ENCODE measurements at regions not wholly inside any gene's neighbourhood (a gene's known extent, or its start where the extent isn't known, plus 50 kb on each side); places are given as distances from the start of the nearest gene placed in this dataset.

GRCh38 chr1:68633141-68633919 lies 136.4 kb upstream of the DEPDC1 start (continued):
- TF ChIP-seq, protein P1, sequence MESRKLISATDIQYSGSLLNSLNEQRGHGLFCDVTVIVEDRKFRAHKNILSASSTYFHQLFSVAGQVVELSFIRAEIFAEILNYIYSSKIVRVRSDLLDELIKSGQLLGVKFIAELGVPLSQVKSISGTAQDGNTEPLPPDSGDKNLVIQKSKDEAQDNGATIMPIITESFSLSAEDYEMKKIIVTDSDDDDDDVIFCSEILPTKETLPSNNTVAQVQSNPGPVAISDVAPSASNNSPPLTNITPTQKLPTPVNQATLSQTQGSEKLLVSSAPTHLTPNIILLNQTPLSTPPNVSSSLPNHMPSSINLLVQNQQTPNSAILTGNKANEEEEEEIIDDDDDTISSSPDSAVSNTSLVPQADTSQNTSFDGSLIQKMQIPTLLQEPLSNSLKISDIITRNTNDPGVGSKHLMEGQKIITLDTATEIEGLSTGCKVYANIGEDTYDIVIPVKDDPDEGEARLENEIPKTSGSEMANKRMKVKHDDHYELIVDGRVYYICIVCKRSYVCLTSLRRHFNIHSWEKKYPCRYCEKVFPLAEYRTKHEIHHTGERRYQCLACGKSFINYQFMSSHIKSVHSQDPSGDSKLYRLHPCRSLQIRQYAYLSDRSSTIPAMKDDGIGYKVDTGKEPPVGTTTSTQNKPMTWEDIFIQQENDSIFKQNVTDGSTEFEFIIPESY (IDR thresholded peaks at IDR 0.05), result no peak

DNA sequence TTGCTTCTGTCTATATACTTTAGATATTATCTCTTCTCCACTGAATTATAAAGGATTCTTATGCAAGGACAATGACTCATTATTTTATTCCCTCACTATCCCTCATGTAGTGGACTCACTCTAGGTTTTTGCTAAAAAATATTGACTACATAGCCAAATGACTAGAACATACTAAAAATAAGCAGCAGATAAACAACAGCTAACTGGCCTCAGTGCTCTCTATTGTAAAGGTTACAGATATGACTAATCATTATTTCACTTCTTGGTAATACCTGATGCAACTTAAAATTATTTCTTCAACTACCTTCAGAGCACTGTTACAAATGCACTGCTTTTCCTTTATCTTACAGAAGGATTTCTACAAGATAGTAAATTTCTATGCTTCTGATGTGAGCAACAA lies 147.6 kb upstream of the DEPDC1 start:
- no peak for DNase-seq (ENCODE audit: low spot score)
- no peaks in the 10 kb centered on the region for H3K4me1 ChIP-seq (ENCODE audit: control insufficient read depth in 4 of 4, insufficient read depth in 4 of 4, low read length in 3 of 4)
- no peak overlapping the region for H3K27ac ChIP-seq (ENCODE audit: low read depth in 1 of 2, low read length in 2 of 2)
- no peaks in the 10 kb centered on the region for H3K9me3 ChIP-seq (ENCODE audit: control insufficient read depth in 4 of 4, low read length in 3 of 4)
- H3K9ac ChIP-seq (ENCODE audit: low read depth in 1 of 2, low read length in 2 of 2), result no peak overlapping the region
- no peak overlapping the region for H3K4me3 ChIP-seq (ENCODE audit: low read depth in 1 of 3, low read length in 3 of 3)
- H3K27me3 ChIP-seq (ENCODE audit: control insufficient read depth in 4 of 4, insufficient read depth in 4 of 4, low read length in 3 of 4), result peaks cover 0 to 3% (median 0%) of the 10 kb centered on the region in 4 donors
- TF ChIP-seq, protein P1 (IDR thresholded peaks at IDR 0.05), result no peak
- TF ChIP-seq TAF1 (conservative IDR thresholded peaks at IDR 0.05) (no peak), SP1 (IDR thresholded peaks at IDR 0.05) (no peak), ATF3 (IDR thresholded peaks at IDR 0.05) (no peak), GABPA (IDR thresholded peaks at IDR 0.05 in 1 of 2, conservative IDR thresholded peaks at IDR 0.05 in 1 of 2) (no peak), EGR1 (IDR thresholded peaks at IDR 0.05; ENCODE audit: low read depth in 2 of 2) (no peak), FOXA2 (IDR thresholded peaks at IDR 0.05) (no peak), HNF4G (IDR thresholded peaks at IDR 0.05) (no peak), YY1 (IDR thresholded peaks at IDR 0.05) (no peak), MAX (IDR thresholded peaks at IDR 0.05) (no peak)
- TF ChIP-seq, protein P2, sequence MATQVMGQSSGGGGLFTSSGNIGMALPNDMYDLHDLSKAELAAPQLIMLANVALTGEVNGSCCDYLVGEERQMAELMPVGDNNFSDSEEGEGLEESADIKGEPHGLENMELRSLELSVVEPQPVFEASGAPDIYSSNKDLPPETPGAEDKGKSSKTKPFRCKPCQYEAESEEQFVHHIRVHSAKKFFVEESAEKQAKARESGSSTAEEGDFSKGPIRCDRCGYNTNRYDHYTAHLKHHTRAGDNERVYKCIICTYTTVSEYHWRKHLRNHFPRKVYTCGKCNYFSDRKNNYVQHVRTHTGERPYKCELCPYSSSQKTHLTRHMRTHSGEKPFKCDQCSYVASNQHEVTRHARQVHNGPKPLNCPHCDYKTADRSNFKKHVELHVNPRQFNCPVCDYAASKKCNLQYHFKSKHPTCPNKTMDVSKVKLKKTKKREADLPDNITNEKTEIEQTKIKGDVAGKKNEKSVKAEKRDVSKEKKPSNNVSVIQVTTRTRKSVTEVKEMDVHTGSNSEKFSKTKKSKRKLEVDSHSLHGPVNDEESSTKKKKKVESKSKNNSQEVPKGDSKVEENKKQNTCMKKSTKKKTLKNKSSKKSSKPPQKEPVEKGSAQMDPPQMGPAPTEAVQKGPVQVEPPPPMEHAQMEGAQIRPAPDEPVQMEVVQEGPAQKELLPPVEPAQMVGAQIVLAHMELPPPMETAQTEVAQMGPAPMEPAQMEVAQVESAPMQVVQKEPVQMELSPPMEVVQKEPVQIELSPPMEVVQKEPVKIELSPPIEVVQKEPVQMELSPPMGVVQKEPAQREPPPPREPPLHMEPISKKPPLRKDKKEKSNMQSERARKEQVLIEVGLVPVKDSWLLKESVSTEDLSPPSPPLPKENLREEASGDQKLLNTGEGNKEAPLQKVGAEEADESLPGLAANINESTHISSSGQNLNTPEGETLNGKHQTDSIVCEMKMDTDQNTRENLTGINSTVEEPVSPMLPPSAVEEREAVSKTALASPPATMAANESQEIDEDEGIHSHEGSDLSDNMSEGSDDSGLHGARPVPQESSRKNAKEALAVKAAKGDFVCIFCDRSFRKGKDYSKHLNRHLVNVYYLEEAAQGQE (IDR thresholded peaks at IDR 0.05), result no peak
- no peaks in the 10 kb centered on the region for H3K36me3 ChIP-seq (ENCODE audit: control insufficient read depth in 4 of 4, insufficient read depth in 3 of 4, low read depth in 1 of 4, low read length in 3 of 4)

DNA sequence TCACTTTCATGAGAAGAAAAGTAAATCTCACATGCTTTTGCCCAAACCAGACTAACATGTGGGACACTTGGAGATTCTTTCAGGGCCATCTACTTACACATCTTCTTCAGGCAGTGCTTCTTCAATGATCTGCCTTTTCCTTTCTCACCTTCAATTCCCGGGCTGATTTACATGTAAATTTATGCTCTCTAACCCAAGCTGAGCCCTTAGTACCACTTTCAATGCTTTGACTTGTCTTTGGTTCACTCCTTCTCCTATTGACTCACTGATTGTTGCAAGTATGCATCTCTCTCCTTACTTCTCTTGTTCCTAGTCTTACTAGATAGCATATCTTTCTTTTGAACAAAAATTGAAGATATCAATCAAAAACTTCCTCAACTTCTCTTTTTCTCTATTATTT lies 154.2 kb upstream of the DEPDC1 start:
- WGBS, result 35% methylated on average over 1 of the region's 1 CpG
- no peaks in the 10 kb centered on the region for H3K9me3 ChIP-seq (ENCODE audit: control insufficient read depth in 4 of 4, low read length in 3 of 4)
- H3K9ac ChIP-seq (ENCODE audit: low read depth in 1 of 2, low read length in 2 of 2), result no peak overlapping the region
- no peaks in the 10 kb centered on the region for H3K36me3 ChIP-seq (ENCODE audit: control insufficient read depth in 4 of 4, insufficient read depth in 3 of 4, low read depth in 1 of 4, low read length in 3 of 4)
- no peak overlapping the region for H3K27ac ChIP-seq (ENCODE audit: low read depth in 1 of 2, low read length in 2 of 2)
- DNase-seq (ENCODE audit: low spot score), result no peak
- H3K27me3 ChIP-seq (ENCODE audit: control insufficient read depth in 4 of 4, insufficient read depth in 4 of 4, low read length in 3 of 4), result no peaks in the 10 kb centered on the region
- H3K4me1 ChIP-seq (ENCODE audit: control insufficient read depth in 4 of 4, insufficient read depth in 4 of 4, low read length in 3 of 4), result no peaks in the 10 kb centered on the region
- H3K4me3 ChIP-seq (ENCODE audit: low read depth in 1 of 3, low read length in 3 of 3), result no peak overlapping the region
- TF ChIP-seq NR2F2 (IDR thresholded peaks at IDR 0.05) (no peak), JUND (IDR thresholded peaks at IDR 0.05) (no peak), HNF4A (conservative IDR thresholded peaks at IDR 0.05) (no peak), YY1 (IDR thresholded peaks at IDR 0.05) (no peak), RAD21 (IDR thresholded peaks at IDR 0.05) (no peak), GABPA (IDR thresholded peaks at IDR 0.05 in 1 of 2, conservative IDR thresholded peaks at IDR 0.05 in 1 of 2) (no peak), FOXA2 (IDR thresholded peaks at IDR 0.05) (no peak), ATF3 (IDR thresholded peaks at IDR 0.05) (no peak)
- TF ChIP-seq, protein P3, sequence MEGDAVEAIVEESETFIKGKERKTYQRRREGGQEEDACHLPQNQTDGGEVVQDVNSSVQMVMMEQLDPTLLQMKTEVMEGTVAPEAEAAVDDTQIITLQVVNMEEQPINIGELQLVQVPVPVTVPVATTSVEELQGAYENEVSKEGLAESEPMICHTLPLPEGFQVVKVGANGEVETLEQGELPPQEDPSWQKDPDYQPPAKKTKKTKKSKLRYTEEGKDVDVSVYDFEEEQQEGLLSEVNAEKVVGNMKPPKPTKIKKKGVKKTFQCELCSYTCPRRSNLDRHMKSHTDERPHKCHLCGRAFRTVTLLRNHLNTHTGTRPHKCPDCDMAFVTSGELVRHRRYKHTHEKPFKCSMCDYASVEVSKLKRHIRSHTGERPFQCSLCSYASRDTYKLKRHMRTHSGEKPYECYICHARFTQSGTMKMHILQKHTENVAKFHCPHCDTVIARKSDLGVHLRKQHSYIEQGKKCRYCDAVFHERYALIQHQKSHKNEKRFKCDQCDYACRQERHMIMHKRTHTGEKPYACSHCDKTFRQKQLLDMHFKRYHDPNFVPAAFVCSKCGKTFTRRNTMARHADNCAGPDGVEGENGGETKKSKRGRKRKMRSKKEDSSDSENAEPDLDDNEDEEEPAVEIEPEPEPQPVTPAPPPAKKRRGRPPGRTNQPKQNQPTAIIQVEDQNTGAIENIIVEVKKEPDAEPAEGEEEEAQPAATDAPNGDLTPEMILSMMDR (IDR thresholded peaks at IDR 0.05; ENCODE audit: low read depth, low read length, missing input control), result no peak
- TF ChIP-seq, protein P1 (IDR thresholded peaks at IDR 0.05), result no peak
